ENCODE measurements at regions not wholly inside any gene's neighbourhood (a gene's known extent, or its start where the extent isn't known, plus 50 kb on each side); places are given as distances from the start of the nearest gene placed in this dataset.
A peak's percentile ranks its signal among the peaks of the same experiment; 100 is the strongest.

DNA sequence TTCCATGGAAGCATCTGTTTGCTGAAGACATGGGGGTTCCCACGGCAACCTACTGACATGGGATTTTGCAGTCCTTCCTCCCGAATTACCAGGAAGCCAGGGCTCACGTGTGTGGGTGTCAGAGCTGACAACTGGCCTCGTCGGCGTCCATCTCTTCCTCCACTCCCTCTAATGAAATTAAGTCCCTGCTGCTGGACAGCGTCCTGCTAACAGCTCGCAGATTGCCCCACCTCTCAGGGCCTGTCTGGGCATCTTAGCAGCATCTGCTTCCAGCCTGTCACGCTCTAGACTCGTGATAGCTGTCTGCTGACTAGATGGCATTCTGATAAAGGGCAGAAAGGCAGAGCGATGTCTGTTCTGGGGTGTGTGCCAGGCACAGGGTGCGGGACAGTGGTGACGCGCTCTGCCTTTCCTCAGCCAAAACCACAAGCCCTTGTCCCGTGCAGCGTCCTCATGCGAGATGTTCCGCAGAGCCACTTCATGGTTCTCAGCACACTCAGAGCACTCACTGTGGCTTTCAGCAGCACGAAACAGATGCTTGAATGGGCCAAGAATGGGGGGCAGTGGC lies 161.1 kb downstream of the ARL4C start:
- FAIRE-seq = no peak
- 34 to 45% (median 38%) methylated on average over 19 of the region's 19 CpGs for WGBS, 3 donors

DNA sequence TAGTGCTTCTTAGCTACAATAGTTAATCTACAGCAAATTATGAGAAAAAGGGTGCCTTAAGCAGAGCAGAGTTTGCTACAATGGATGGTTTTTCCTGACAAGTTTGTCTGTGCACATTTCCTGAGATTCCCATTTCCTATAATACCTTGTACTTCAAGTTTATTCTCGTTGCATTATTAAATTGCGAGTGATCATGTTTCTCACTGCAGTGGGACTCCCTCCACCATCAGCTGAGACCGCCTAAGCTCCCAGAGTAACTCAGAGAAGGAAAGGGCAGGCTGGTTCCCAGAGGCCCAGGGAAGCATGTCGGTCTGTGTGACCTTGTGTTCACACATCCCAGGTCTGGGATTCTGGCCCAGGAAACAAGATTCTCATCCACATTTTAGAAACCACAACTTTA lies 162.1 kb downstream of the ARL4C start:
- no peaks in the 10 kb centered on the region for H3K36me3 ChIP-seq (ENCODE audit: control insufficient read depth in 3 of 3, insufficient read depth in 2 of 3, low read depth in 1 of 3, low read length in 3 of 3)
- H3K9me3 ChIP-seq (ENCODE audit: control insufficient read depth in 2 of 2, insufficient read depth in 1 of 2, low read depth in 1 of 2, low read length in 1 of 2) = peaks cover 0 to 6% of the 10 kb centered on the region in 2 donors
- H3K27me3 ChIP-seq (ENCODE audit: control insufficient read depth in 3 of 3, insufficient read depth in 3 of 3, low read length in 3 of 3) = no peaks in the 10 kb centered on the region
- no peak overlapping the region for H3K27ac ChIP-seq (ENCODE audit: low read depth in 1 of 3, low read length in 2 of 3)
- H3K4me1 ChIP-seq (ENCODE audit: control insufficient read depth in 3 of 3, insufficient read depth in 2 of 3, low read depth in 1 of 3, low read length in 2 of 3) = peaks cover 0 to 5% (median 0%) of the 10 kb centered on the region in 3 donors
- 79 to 84% (median 81%) methylated on average over 4 of the region's 4 CpGs for WGBS, 3 donors
- H3K4me3 ChIP-seq (ENCODE audit: low read depth in 1 of 3, low read length in 3 of 3) = no peak overlapping the region
- DNase-seq = no peak
- FAIRE-seq = no peak

More for the DNA sequence above, 161.1 kb downstream of the ARL4C start:
- H3K36me3 ChIP-seq (ENCODE audit: control insufficient read depth in 3 of 3, insufficient read depth in 2 of 3, low read depth in 1 of 3, low read length in 3 of 3) = no peaks in the 10 kb centered on the region
- no peak overlapping the region for H3K4me3 ChIP-seq (ENCODE audit: low read depth in 1 of 3, low read length in 3 of 3)
- peak in 1 of 2 donors; percentile 35 for DNase-seq
- no peaks in the 10 kb centered on the region for H3K27me3 ChIP-seq (ENCODE audit: control insufficient read depth in 3 of 3, insufficient read depth in 3 of 3, low read length in 3 of 3)
- peaks cover 0 to 6% of the 10 kb centered on the region in 2 donors for H3K9me3 ChIP-seq (ENCODE audit: control insufficient read depth in 2 of 2, insufficient read depth in 1 of 2, low read depth in 1 of 2, low read length in 1 of 2)
- H3K4me1 ChIP-seq (ENCODE audit: control insufficient read depth in 3 of 3, insufficient read depth in 2 of 3, low read depth in 1 of 3, low read length in 2 of 3) = peaks cover 0 to 5% (median 0%) of the 10 kb centered on the region in 3 donors
- peak overlapping the region in 1 of 3 donors; percentile 63 for H3K27ac ChIP-seq (ENCODE audit: low read depth in 1 of 3, low read length in 2 of 3)

DNA sequence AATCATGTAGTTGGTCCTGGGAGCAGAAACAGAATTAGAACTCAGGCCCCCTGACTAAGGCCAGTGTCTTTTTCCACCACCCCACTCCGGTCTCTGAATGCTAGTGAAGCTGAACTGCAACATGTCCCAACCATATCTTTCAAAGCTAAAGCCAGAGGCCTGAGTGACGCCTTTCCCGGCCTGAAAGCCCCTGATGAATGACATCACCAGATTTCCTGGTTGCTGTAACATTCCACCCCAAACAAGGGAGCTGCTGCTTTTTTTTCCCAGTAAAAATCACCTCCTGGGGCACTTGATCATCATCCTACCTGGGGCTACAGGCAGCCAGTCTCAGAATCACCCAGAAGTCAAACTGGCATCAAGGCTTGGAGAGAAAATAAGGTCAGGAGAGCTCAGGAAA lies 162.7 kb downstream of the ARL4C start:
- DNase-seq (no peak), FAIRE-seq (no peak)
- 68 to 82% (median 77%) methylated on average over 3 of the region's 3 CpGs for WGBS, 3 donors
- Histone ChIP-seq H3K4me1 (ENCODE audit: control insufficient read depth in 3 of 3, insufficient read depth in 2 of 3, low read depth in 1 of 3, low read length in 2 of 3) (peaks cover 0 to 5% (median 0%) of the 10 kb centered on the region in 3 donors), H3K27me3 (ENCODE audit: control insufficient read depth in 3 of 3, insufficient read depth in 3 of 3, low read length in 3 of 3) (no peaks in the 10 kb centered on the region), H3K36me3 (ENCODE audit: control insufficient read depth in 3 of 3, insufficient read depth in 2 of 3, low read depth in 1 of 3, low read length in 3 of 3) (no peaks in the 10 kb centered on the region), H3K9me3 (ENCODE audit: control insufficient read depth in 2 of 2, insufficient read depth in 1 of 2, low read depth in 1 of 2, low read length in 1 of 2) (peaks cover 0 to 2% of the 10 kb centered on the region in 2 donors), H3K4me3 (ENCODE audit: low read depth in 1 of 3, low read length in 3 of 3) (no peak overlapping the region), H3K27ac (ENCODE audit: low read depth in 1 of 3, low read length in 2 of 3) (no peak overlapping the region)

DNA sequence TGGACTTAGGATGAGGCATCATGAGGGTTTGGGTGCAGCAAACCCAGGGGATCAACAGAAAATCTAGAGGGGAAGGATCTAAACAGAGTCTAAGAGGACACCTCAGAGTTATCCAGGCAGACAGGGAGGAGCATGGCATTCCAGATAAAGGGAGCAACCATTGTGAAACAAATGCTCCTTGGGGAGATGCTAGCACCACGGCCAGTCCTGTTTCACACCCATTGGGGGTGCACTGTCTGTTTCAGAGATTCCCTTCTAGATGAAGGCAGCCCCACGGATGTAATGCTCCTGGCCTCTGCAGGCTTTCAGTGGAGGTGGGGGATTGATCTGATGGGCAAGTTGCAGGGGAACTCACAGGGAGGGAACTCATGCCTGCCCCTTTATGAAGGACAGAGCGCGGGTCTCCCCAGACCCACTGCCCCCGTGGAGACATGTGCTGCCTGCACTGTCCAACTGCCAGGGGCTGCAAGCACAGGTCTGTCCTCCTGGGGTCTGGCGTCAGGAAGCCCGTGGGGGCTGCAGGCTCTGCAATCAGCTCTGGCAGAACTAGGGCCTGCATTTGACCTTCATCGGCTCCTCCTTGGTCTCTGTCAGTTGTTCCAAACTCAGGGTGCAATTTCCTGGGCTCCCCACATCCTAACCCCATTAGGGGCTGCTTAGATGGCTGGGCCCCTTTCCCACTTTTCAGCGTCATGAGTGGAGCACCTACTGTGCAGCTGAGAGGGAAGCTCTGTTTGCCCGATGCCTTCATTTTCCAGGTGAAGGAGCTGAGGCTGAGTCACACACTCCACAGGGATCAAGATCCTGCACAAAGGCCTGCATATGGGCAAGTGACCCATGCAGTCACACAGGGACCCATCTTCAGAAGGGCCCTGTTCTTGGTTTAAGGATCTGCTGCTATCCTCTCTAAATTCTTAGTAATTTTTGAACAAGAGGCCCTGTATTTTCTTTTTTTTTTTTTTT lies 163.4 kb downstream of the ARL4C start:
- no peak overlapping the region for H3K4me3 ChIP-seq (ENCODE audit: low read depth in 1 of 3, low read length in 3 of 3)
- no peak for DNase-seq
- H3K9me3 ChIP-seq (ENCODE audit: control insufficient read depth in 2 of 2, insufficient read depth in 1 of 2, low read depth in 1 of 2, low read length in 1 of 2) = no peaks in the 10 kb centered on the region
- peaks cover 0 to 5% (median 0%) of the 10 kb centered on the region in 3 donors for H3K4me1 ChIP-seq (ENCODE audit: control insufficient read depth in 3 of 3, insufficient read depth in 2 of 3, low read depth in 1 of 3, low read length in 2 of 3)
- FAIRE-seq = no peak
- no peak overlapping the region for H3K27ac ChIP-seq (ENCODE audit: low read depth in 1 of 3, low read length in 2 of 3)
- 82 to 86% (median 85%) methylated on average over 10 of the region's 10 CpGs for WGBS, 3 donors
- H3K27me3 ChIP-seq (ENCODE audit: control insufficient read depth in 3 of 3, insufficient read depth in 3 of 3, low read length in 3 of 3) = no peaks in the 10 kb centered on the region
- H3K36me3 ChIP-seq (ENCODE audit: control insufficient read depth in 3 of 3, insufficient read depth in 2 of 3, low read depth in 1 of 3, low read length in 3 of 3) = no peaks in the 10 kb centered on the region

DNA sequence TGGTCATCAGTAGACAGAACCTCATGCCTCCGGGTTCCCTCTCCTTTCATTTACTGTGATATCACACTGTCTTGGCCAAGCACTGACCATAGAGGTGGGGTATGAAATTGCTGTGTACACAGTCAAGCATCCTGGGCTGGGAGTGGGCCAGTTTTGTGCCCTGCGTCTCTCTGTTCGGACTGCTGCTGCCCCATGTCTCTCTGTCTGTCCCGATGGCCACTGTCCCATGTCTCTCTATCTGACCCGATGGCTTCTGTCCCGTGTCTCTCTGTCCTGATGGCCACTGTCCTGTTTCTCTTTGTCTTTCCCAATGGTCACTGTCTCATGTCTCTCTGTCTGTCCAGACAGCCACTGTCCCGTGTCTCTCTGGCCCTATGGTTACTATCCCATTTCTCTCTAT lies 164.9 kb downstream of the ARL4C start:
- WGBS, 3 donors = 79 to 91% (median 89%) methylated on average over 7 of the region's 7 CpGs

DNA sequence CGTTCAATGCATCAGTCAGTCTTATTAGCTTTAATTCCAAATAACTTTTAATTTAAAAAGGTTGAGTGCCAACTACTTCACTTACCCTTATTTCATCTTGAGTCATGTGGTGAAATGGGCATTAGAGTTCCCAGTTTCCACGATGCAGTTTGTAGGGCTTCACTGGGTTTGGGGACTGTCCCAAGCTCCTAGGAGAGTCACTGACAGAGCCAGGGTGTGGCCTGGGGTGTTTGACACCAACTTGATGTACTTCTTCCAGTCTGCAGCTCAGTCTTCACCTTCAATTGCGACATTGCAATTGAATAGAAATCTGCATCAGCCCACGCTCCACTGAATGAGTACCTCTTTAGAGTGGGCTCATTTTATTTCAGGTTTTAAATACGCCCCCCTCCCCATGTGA lies 165.3 kb downstream of the ARL4C start:
- H3K36me3 ChIP-seq (ENCODE audit: control insufficient read depth in 3 of 3, insufficient read depth in 2 of 3, low read depth in 1 of 3, low read length in 3 of 3) = no peaks in the 10 kb centered on the region
- H3K27me3 ChIP-seq (ENCODE audit: control insufficient read depth in 3 of 3, insufficient read depth in 3 of 3, low read length in 3 of 3) = no peaks in the 10 kb centered on the region
- no peak overlapping the region for H3K27ac ChIP-seq (ENCODE audit: low read depth in 1 of 3, low read length in 2 of 3)
- 68 to 84% (median 71%) methylated on average over 5 of the region's 5 CpGs for WGBS, 3 donors
- peaks cover 0 to 5% (median 0%) of the 10 kb centered on the region in 3 donors for H3K4me1 ChIP-seq (ENCODE audit: control insufficient read depth in 3 of 3, insufficient read depth in 2 of 3, low read depth in 1 of 3, low read length in 2 of 3)
- FAIRE-seq (no peak), DNase-seq (no peak)
- H3K4me3 ChIP-seq (ENCODE audit: low read depth in 1 of 3, low read length in 3 of 3) = no peak overlapping the region
- no peaks in the 10 kb centered on the region for H3K9me3 ChIP-seq (ENCODE audit: control insufficient read depth in 2 of 2, insufficient read depth in 1 of 2, low read depth in 1 of 2, low read length in 1 of 2)

More for the DNA sequence above, 164.9 kb downstream of the ARL4C start:
- no peak for DNase-seq
- no peaks in the 10 kb centered on the region for H3K36me3 ChIP-seq (ENCODE audit: control insufficient read depth in 3 of 3, insufficient read depth in 2 of 3, low read depth in 1 of 3, low read length in 3 of 3)
- H3K27me3 ChIP-seq (ENCODE audit: control insufficient read depth in 3 of 3, insufficient read depth in 3 of 3, low read length in 3 of 3) = no peaks in the 10 kb centered on the region
- FAIRE-seq = no peak
- H3K9me3 ChIP-seq (ENCODE audit: control insufficient read depth in 2 of 2, insufficient read depth in 1 of 2, low read depth in 1 of 2, low read length in 1 of 2) = no peaks in the 10 kb centered on the region
- H3K27ac ChIP-seq (ENCODE audit: low read depth in 1 of 3, low read length in 2 of 3) = no peak overlapping the region
- no peak overlapping the region for H3K4me3 ChIP-seq (ENCODE audit: low read depth in 1 of 3, low read length in 3 of 3)
- peaks cover 0 to 5% (median 0%) of the 10 kb centered on the region in 3 donors for H3K4me1 ChIP-seq (ENCODE audit: control insufficient read depth in 3 of 3, insufficient read depth in 2 of 3, low read depth in 1 of 3, low read length in 2 of 3)

DNA sequence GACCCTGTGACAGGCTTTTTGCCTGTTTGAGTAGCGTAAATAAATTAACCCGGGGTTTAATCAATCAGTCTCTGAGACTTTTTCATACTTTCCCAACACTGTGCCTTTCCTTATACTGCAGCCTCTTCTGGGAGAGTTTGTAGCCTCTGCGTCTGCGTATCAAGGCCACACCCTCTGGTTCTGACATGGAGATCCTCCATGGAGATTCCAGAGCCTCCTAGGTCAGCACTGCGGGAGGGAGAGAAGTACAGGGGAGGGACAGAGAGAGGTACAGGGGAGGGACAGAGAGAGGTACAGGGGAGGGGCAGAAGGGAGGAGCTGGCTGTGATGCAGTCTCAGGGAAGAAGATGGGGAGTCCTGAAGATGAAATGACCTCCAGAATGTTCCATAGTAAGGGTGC lies 166.0 kb downstream of the ARL4C start:
- Histone ChIP-seq H3K4me1 (ENCODE audit: control insufficient read depth in 3 of 3, insufficient read depth in 2 of 3, low read depth in 1 of 3, low read length in 2 of 3) (peaks cover 0 to 3% (median 0%) of the 10 kb centered on the region in 3 donors), H3K9me3 (ENCODE audit: control insufficient read depth in 2 of 2, insufficient read depth in 1 of 2, low read depth in 1 of 2, low read length in 1 of 2) (no peaks in the 10 kb centered on the region), H3K27ac (ENCODE audit: low read depth in 1 of 3, low read length in 2 of 3) (no peak overlapping the region), H3K4me3 (ENCODE audit: low read depth in 1 of 3, low read length in 3 of 3) (no peak overlapping the region), H3K27me3 (ENCODE audit: control insufficient read depth in 3 of 3, insufficient read depth in 3 of 3, low read length in 3 of 3) (no peaks in the 10 kb centered on the region), H3K36me3 (ENCODE audit: control insufficient read depth in 3 of 3, insufficient read depth in 2 of 3, low read depth in 1 of 3, low read length in 3 of 3) (no peaks in the 10 kb centered on the region)
- 22 to 65% (median 61%) methylated on average over 5 of the region's 5 CpGs for WGBS, 3 donors
- no peak for DNase-seq
- FAIRE-seq = no peak

DNA sequence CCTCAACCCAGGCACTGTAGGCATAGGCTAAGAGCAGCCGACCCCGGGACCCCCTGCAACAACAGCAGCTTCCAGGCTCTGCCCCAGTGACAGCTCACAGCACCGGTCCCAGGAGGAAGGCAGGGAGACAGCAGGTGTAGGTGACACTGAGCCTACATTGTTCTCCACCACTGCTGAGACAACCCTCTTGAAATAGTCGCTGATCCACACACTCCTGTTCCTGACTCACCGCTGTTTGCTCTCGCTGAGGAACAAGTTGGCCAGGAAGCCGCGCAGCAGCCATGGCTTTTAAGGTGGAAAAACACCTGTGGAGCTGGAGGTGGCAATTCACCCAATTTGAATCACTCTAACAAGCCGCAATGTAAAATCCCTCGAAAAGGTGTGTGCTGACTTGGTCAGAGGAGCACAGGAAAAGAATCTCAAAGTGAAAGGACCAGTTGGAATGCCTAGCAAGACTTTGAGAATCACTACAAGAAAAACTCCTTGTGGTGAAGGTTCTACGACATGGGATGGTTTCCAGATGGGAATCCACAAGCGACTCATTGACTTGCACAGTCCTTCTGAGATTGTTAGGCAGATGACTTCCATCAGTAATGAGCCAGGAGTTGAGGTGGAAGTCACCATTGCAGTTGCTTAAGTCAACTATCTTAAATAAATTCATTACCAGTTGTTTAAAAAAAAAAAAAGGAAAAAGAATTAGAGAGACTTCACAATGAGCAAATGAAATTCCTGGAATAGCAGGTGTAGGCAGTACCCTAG lies 167.5 kb downstream of the ARL4C start:
- 91 to 92% (median 91%) methylated on average over 12 of the region's 12 CpGs for WGBS, 3 donors
- Histone ChIP-seq H3K4me1 (ENCODE audit: control insufficient read depth in 3 of 3, insufficient read depth in 2 of 3, low read depth in 1 of 3, low read length in 2 of 3) (no peaks in the 10 kb centered on the region), H3K27ac (ENCODE audit: low read depth in 1 of 3, low read length in 2 of 3) (no peak overlapping the region), H3K36me3 (ENCODE audit: control insufficient read depth in 3 of 3, insufficient read depth in 2 of 3, low read depth in 1 of 3, low read length in 3 of 3) (no peaks in the 10 kb centered on the region), H3K9me3 (ENCODE audit: control insufficient read depth in 2 of 2, insufficient read depth in 1 of 2, low read depth in 1 of 2, low read length in 1 of 2) (no peaks in the 10 kb centered on the region), H3K4me3 (ENCODE audit: low read depth in 1 of 3, low read length in 3 of 3) (no peak overlapping the region), H3K27me3 (ENCODE audit: control insufficient read depth in 3 of 3, insufficient read depth in 3 of 3, low read length in 3 of 3) (no peaks in the 10 kb centered on the region)
- FAIRE-seq (no peak), DNase-seq (no peak)
